ENCODE measurements at regions not wholly inside any gene's neighbourhood (a gene's known extent, or its start where the extent isn't known, plus 50 kb on each side); places are given as distances from the start of the nearest gene placed in this dataset.

- CTCF ChIA-PET: interaction anchor here (1.5 kb wide), 1 partner anchor 30 kb away, joined by 3 read pairs; no protein-coding TSS in a partner anchor
- Mint-ChIP-seq H3K27me3 (peaks cover 2% of the 10 kb centered on the region), H3K36me3 (no peaks in the 10 kb centered on the region), H3K9me3 (no peaks in the 10 kb centered on the region), H3K4me1 (ENCODE audit: low read depth) (no peaks in the 10 kb centered on the region), H3K27ac (no peak overlapping the region), H3K4me3 (no peak overlapping the region)
- POLR2A ChIA-PET: no interaction called here
- intact Hi-C loops (cut with micrococcal nuclease): no loop called here
- DNase-seq: no peak
Observed at GRCh38 chr6:79783670-79784394, 152.7 kb downstream of the SH3BGRL2 start.

DNA sequence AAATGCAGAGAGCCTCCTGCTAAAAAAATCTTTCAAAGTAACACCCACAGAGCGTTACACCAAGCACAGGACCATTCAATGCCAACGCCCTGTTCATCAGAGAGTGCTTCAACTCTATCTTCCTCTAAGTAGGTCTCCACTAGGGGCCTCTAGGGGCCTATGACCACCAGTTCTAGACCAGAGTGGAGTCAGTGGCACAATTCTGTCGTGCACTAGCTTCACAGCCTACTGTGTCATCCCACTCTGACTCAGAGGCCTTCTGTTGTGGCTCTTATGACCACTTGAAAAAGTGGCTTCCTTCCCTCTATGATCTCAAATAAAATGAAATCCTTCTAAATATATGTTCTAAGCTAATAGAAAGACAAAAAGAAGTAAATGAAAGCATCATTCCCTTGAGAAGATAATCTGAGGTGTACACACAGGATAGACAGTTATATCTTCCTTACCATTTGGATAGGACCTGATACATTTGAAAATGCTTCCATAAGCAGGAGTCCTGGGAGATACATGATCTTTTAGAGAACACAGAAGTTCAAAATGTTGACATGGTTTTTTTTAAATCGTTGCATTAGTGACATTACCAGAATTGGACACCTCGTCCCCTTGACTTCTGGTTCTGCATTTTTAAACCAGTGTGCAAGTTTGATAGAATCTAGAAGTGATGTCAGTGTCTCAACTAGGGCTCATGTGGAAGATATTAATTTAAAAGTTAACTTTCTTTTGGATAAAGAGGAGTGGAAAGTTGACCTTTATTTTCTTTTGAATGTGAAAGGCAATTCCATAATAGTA, 151.9 kb downstream of the SH3BGRL2 start:
- Mint-ChIP-seq H3K36me3 (no peaks in the 10 kb centered on the region), H3K9me3 (no peaks in the 10 kb centered on the region), H3K27me3 (peaks cover 2% of the 10 kb centered on the region), H3K4me3 (no peak overlapping the region), H3K4me1 (ENCODE audit: low read depth) (peaks cover 3% of the 10 kb centered on the region), H3K27ac (no peak overlapping the region)
- ChIA-PET CTCF (interaction anchor here (1.0 to 1.4 kb wide), 3 partner anchors 36 to 87 kb away, joined by 3 to 4 read pairs (median 3); no protein-coding TSS in a partner anchor), POLR2A (interaction anchor here (0.5 kb wide), 1 partner anchor 49 kb away, joined by 3 read pairs; no protein-coding TSS in a partner anchor)
- intact Hi-C loops (cut with micrococcal nuclease): no loop called here
- DNase-seq: no peak

- intact Hi-C loops (cut with micrococcal nuclease): no loop called here
- peaks cover 10% of the 10 kb centered on the region for H3K4me1 Mint-ChIP-seq (ENCODE audit: low read depth)
- no peaks in the 10 kb centered on the region for H3K9me3 Mint-ChIP-seq
- ChIA-PET POLR2A (no interaction called here), CTCF (interaction anchor here (1.4 kb wide), 1 partner anchor 86 kb away, joined by 3 read pairs; no protein-coding TSS in a partner anchor)
- no peaks in the 10 kb centered on the region for H3K36me3 Mint-ChIP-seq
- H3K27ac Mint-ChIP-seq: no peak overlapping the region
- no peak overlapping the region for H3K4me3 Mint-ChIP-seq
- no peak for DNase-seq
- H3K27me3 Mint-ChIP-seq: peaks cover 2% of the 10 kb centered on the region
Observed at GRCh38 chr6:79781916-79782315, 150.8 kb downstream of the SH3BGRL2 start.

DNA sequence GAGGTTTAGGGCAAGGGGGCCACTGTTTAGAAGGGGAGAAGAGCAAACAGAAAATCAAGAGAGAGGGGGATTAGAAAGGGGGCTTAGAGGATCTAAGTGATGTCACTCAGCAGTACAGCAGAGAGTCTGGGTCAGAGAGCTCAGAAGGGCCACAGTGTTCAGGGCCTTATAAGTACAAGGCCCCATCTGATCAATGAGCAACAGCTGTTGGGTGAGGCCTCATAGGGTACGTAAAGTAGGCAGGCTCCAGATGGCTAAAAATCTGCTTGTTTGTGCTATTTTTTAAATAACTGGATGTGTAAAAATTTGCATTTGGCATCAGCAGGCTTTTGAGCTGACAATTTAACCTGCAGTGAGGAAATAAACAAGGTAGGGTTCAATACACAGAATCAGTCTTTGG, 149.8 kb downstream of the SH3BGRL2 start:
- ChIA-PET POLR2A (no interaction called here), CTCF (interaction anchor here (1.2 to 4.1 kb wide), 2 partner anchors 16 to 88 kb away, joined by 4 to 34 read pairs; no protein-coding TSS in a partner anchor)
- intact Hi-C loops (cut with micrococcal nuclease): no loop called here
- Mint-ChIP-seq H3K36me3 (no peaks in the 10 kb centered on the region), H3K4me1 (ENCODE audit: low read depth) (peaks cover 10% of the 10 kb centered on the region), H3K4me3 (no peak overlapping the region), H3K9me3 (no peaks in the 10 kb centered on the region), H3K27me3 (peaks cover 2% of the 10 kb centered on the region), H3K27ac (no peak overlapping the region)
- DNase-seq: no peak

DNA sequence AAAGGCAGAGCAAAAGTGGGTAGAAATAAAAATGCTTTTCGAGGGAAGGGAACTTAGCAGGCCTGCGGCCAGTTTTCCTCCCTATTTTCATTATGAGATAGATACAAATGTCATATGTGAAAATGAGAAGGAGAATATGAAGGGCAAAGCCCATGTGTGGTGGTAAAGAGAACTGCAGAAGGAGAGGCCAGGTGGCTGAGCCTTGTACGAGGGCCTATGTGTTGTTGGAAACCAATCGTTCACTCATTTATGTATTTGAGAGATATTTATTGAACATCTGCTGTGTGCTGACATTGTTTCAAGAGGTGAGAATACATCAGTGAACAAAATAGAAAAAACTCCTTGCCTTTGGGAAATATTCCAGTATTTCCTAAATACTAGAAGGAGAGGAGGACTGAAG, 147.7 kb downstream of the SH3BGRL2 start:
- Mint-ChIP-seq H3K27ac (no peak overlapping the region), H3K36me3 (no peaks in the 10 kb centered on the region), H3K4me1 (ENCODE audit: low read depth) (peaks cover 10% of the 10 kb centered on the region), H3K27me3 (no peaks in the 10 kb centered on the region), H3K4me3 (no peak overlapping the region), H3K9me3 (no peaks in the 10 kb centered on the region)
- intact Hi-C loops (cut with micrococcal nuclease): loop anchor here (1.0 to 5.0 kb wide), 4 partner anchors 35 to 313 kb away; partner anchors contain the start of gene TTK
- ChIA-PET POLR2A (interaction anchor here (1.3 kb wide), 1 partner anchor 701 kb away, joined by 4 read pairs; the partner anchor contains the start of gene PHIP), CTCF (interaction anchor here (0.5 to 4.1 kb wide), 17 partner anchors 8 to 745 kb away, joined by 3 to 34 read pairs (median 4); partner anchors contain the start of gene LCA5)
- no peak for DNase-seq

DNA sequence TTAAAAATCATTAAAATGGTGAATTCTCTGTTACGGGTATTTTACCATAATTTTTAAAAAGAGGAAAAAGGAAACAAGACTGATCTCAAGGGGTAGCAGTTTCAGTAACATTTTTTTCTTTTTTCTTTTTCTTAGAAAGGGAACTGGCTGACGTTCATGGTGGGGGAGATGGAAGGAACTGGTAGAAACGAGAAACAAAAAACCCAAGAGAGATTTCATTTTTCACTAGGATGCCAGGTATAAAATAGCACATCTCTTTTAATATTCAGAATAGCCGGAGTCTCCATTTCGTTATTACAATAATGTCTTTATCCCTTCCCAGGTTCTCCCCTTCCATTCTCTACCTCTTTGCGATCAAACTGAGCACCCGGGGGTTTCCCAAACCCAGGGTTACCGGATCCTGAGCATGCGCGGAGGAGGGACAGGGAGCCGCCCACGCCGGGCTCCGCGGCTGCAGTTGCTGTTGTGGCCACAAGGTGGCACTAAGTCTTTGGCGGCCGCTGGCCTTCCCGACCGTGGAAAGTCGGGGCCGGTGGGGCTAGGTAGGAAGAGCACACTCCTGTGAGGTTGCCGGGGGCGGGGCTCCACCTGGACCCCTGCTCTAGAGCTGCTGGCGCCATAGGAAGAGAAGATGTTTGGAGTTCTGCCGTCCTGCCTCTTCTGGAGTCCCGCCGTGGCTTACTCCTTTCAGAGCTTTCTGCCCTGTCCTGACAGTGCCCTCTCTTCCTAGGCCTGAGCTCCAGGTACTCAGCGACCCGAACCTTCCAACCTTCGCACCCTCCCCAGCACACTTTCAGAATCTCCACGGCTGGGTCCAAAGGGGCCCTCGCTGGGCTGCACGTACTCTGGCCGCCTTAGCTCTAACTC, 146.8 kb downstream of the SH3BGRL2 start:
- Mint-ChIP-seq H3K4me3 (peak overlapping the region; percentile 62), H3K9me3 (no peaks in the 10 kb centered on the region), H3K4me1 (ENCODE audit: low read depth) (peaks cover 10% of the 10 kb centered on the region), H3K36me3 (no peaks in the 10 kb centered on the region), H3K27ac (peak overlapping the region; percentile 31), H3K27me3 (no peaks in the 10 kb centered on the region)
- POLR2A ChIA-PET: interaction anchor here (1.3 kb wide), 1 partner anchor 700 kb away, joined by 4 read pairs; the partner anchor contains the start of gene PHIP
- DNase-seq: peak; percentile 92
- intact Hi-C loops (cut with micrococcal nuclease): loop anchor here (1.0 to 5.0 kb wide), 4 partner anchors 36 to 314 kb away; partner anchors contain the start of gene TTK
- CTCF ChIA-PET: interaction anchor here (0.5 to 4.1 kb wide), 16 partner anchors 9 to 746 kb away, joined by 3 to 34 read pairs (median 4); partner anchors contain the start of gene LCA5

DNA sequence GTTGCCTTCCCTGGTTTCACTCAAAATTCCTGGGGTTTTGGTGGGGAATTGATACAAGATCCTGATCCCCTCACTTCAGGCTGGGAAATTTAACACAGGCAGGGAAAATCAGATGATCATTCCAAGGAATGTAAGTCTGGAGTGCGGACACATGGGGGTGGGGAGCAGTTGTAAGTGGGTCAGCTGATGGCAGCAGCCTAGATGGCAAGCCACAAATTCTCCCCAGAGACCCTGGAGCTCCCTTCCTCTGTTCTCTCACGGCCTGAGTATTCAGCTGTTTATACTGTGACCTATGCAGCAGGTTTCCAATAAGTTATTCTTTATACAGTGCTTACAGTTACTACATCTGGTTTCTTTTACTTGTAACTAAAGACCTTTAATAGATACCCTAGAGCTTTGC, 144.9 kb downstream of the SH3BGRL2 start:
- Mint-ChIP-seq H3K9me3 (no peaks in the 10 kb centered on the region), H3K4me3 (no peak overlapping the region), H3K27ac (no peak overlapping the region), H3K27me3 (no peaks in the 10 kb centered on the region), H3K36me3 (no peaks in the 10 kb centered on the region), H3K4me1 (ENCODE audit: low read depth) (peaks cover 10% of the 10 kb centered on the region)
- ChIA-PET CTCF (interaction anchor here (3.5 kb wide), 1 partner anchor 38 kb away, joined by 29 read pairs; no protein-coding TSS in a partner anchor), POLR2A (no interaction called here)
- intact Hi-C loops (cut with micrococcal nuclease): loop anchor here (5.0 kb wide), 2 partner anchors 226 to 316 kb away; partner anchors contain the start of gene TTK
- no peak for DNase-seq

GRCh38 chr6:79775222-79775621, 144.1 kb downstream of the SH3BGRL2 start:
- intact Hi-C loops (cut with micrococcal nuclease): loop anchor here (5.0 kb wide), 2 partner anchors 227 to 317 kb away; partner anchors contain the start of gene TTK
- Mint-ChIP-seq H3K4me3 (no peak overlapping the region), H3K27ac (no peak overlapping the region), H3K4me1 (ENCODE audit: low read depth) (peaks cover 10% of the 10 kb centered on the region), H3K36me3 (no peaks in the 10 kb centered on the region), H3K9me3 (no peaks in the 10 kb centered on the region), H3K27me3 (no peaks in the 10 kb centered on the region)
- CTCF ChIA-PET: interaction anchor here (0.9 to 1.4 kb wide), 3 partner anchors 10 to 146 kb away, joined by 3 to 5 read pairs (median 4); no protein-coding TSS in a partner anchor
- POLR2A ChIA-PET: no interaction called here
- no peak for DNase-seq

GRCh38 chr6:79764747-79765146, 133.6 kb downstream of the SH3BGRL2 start:
- no peaks in the 10 kb centered on the region for H3K36me3 Mint-ChIP-seq
- H3K4me1 Mint-ChIP-seq (ENCODE audit: low read depth): no peaks in the 10 kb centered on the region
- CTCF ChIA-PET: interaction anchor here (1.3 to 1.7 kb wide), 2 partner anchors 10 to 16 kb away, joined by 3 to 4 read pairs; no protein-coding TSS in a partner anchor
- peaks cover 9% of the 10 kb centered on the region for H3K27me3 Mint-ChIP-seq
- no peak for DNase-seq
- H3K27ac Mint-ChIP-seq: no peak overlapping the region
- no peak overlapping the region for H3K4me3 Mint-ChIP-seq
- intact Hi-C loops (cut with micrococcal nuclease): no loop called here
- peaks cover 4% of the 10 kb centered on the region for H3K9me3 Mint-ChIP-seq
- POLR2A ChIA-PET: no interaction called here

DNA sequence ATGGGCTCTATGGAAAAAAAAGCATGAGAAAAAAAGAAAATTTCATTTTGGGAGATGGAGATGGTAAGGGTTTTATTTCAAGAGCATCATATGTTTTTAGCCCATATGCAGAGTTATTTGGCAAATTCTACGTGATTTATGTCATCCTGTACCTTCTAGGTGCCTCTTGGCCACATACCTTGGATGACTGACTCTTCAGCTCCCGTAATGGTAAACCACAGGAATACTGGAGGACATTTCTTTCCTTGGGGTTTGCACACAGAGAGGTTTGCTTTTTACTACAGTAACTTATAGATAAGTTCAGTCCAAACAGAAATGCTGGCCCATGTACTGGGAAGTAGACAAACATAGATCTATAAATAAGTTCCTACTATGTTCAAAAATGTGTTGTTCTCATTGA, 132.2 kb downstream of the SH3BGRL2 start:
- intact Hi-C loops (cut with micrococcal nuclease): no loop called here
- Mint-ChIP-seq H3K27me3 (peaks cover 18% of the 10 kb centered on the region), H3K9me3 (no peaks in the 10 kb centered on the region), H3K27ac (no peak overlapping the region), H3K4me1 (ENCODE audit: low read depth) (no peaks in the 10 kb centered on the region), H3K4me3 (no peak overlapping the region), H3K36me3 (no peaks in the 10 kb centered on the region)
- POLR2A ChIA-PET: no interaction called here
- DNase-seq: no peak
- CTCF ChIA-PET: interaction anchor here (1.0 to 1.5 kb wide), 4 partner anchors 15 to 192 kb away, joined by 3 to 6 read pairs (median 4); no protein-coding TSS in a partner anchor

DNA sequence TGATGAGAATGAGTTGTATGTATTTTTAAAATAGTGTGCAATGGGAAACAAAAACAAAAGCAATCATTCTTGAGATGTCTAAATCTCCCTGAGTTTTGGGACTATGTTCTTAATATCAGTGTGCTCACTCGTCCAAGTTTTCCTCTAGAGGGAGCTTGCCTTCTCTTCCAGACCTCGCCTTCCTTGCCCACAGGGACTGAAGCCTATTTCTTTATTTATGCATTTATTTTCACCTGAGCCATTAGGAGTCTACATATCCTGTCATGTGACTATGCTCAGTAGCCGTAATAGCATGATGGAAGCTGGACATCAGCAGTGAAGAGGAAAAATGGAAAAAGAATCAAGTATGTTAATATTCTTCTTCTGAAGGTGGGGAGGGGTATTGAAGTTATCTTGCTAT, 131.2 kb downstream of the SH3BGRL2 start:
- no peaks in the 10 kb centered on the region for H3K36me3 Mint-ChIP-seq
- H3K27me3 Mint-ChIP-seq: peaks cover 24% of the 10 kb centered on the region
- no peaks in the 10 kb centered on the region for H3K9me3 Mint-ChIP-seq
- DNase-seq: no peak
- ChIA-PET CTCF (interaction anchor here (1.0 to 1.5 kb wide), 4 partner anchors 16 to 191 kb away, joined by 3 to 6 read pairs (median 4); no protein-coding TSS in a partner anchor), POLR2A (no interaction called here)
- no peak overlapping the region for H3K27ac Mint-ChIP-seq
- intact Hi-C loops (cut with micrococcal nuclease): no loop called here
- H3K4me3 Mint-ChIP-seq: no peak overlapping the region
- no peaks in the 10 kb centered on the region for H3K4me1 Mint-ChIP-seq (ENCODE audit: low read depth)

All from activated CD4-positive, alpha-beta memory T cell treated with anti-CD3 and anti-CD28 coated beads for 36 hours (primary cell).